GM12892 (cell line): ENCODE measurements at regions not wholly inside any gene's neighbourhood (a gene's known extent, or its start where the extent isn't known, plus 50 kb on each side); places are given as distances from the start of the nearest gene placed in this dataset.
A peak's percentile ranks its signal among the peaks of the same experiment; 100 is the strongest.

Experiments used
- DNase-seq: peaks from one replicate; pipeline ENCODE4 v3.0.0; 2011; ENCODE audit not compliant: insufficient read length
- FAIRE-seq: peaks from 2 replicates; lab custom pipeline; 2011; peaks lifted over from hg19 to GRCh38; lab: Jason Lieb, UNC
- POLR2A ChIP-seq: IDR thresholded peaks from 2 replicates; pipeline ENCODE4 v1.6.1; 2011; ENCODE audit warnings: low read depth, low read length, control low read depth
- POLR2AphosphoS5 ChIP-seq: IDR thresholded peaks from 2 replicates; pipeline ENCODE4 v1.6.1; 2011; ENCODE audit warnings: low read depth, low read length, control low read depth
- TAF1 ChIP-seq: IDR thresholded peaks from 2 replicates; pipeline ENCODE4 v1.6.1; 2011; ENCODE audit warnings: low read depth, mild to moderate bottlenecking, control low read depth, low read length, borderline replicate concordance

DNA sequence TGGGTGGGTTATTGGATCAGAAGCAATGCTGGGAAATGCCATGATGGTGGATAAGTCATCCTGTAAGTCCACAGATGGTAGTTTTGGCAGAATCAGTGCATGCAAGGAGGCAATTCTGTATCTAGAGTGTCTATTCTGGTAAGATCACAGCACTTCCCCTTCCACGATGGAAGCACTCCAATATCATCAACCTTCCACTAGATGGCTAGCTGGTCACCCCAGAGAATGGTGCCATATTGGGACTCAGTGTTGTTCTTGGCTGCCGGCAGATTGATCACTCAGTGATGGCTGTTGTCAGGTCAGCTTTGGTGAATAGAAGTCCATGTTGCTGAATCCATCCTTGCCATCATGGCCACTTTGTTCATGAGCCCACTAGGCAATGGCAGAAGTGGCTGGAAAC lies 553.5 kb downstream of the CSNK1G3 start:
- no peak for DNase-seq
- no peak for FAIRE-seq
- no peak for TF ChIP-seq POLR2AphosphoS5
- no peak for TF ChIP-seq TAF1
- no peak for TF ChIP-seq POLR2A

- no peak for DNase-seq
- no peak for TF ChIP-seq TAF1
- TF ChIP-seq POLR2AphosphoS5: no peak
- no peak for TF ChIP-seq POLR2A
- FAIRE-seq: no peak
Observed at GRCh38 chr5:124064956-124065355, 553.0 kb downstream of the CSNK1G3 start.

DNA sequence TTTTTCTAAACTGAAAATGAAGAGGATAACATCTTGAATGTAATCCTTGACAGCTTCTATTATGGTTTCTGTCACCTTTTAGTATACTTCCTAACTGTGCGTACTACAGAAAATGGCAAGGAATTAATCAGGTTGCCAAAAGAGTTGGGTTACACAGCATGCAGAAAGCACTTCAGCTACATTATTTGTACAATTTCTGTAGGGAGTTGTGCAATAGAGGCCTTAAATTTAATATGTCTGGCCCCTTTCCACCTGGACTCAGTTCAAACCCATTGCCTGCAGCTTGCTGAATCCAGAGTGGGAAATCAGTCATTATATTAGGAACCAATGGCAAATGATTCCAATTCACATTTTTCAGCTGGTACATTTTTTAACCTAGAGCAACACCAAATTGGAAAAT lies 549.7 kb downstream of the CSNK1G3 start:
- TF ChIP-seq TAF1 (no peak), POLR2A (no peak), POLR2AphosphoS5 (no peak)
- DNase-seq: no peak
- FAIRE-seq: no peak

DNA sequence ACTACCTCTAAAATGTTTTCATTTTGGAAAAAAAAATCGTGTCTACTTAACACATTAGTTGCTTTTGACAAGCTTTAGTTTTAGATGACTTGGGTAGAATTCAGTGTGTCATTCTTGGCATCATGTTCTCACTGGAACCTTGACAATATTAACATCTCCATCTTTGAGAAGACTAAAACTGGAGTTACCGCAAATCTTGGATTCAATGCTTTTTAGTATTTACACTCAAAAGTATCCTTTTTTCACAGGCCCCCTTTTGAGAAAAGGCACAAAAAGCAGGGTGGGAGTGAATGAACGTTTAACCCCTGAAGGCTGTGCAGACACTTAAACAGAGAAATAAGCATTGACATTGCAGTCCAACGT lies 549.1 kb downstream of the CSNK1G3 start:
- no peak for FAIRE-seq
- TF ChIP-seq POLR2AphosphoS5 (no peak), POLR2A (no peak), TAF1 (no peak)
- no peak for DNase-seq

- FAIRE-seq (no peak), DNase-seq (no peak)
- TF ChIP-seq POLR2A (no peak), TAF1 (no peak), POLR2AphosphoS5 (no peak)
Observed at GRCh38 chr5:124060413-124061067, 548.6 kb downstream of the CSNK1G3 start.

DNA sequence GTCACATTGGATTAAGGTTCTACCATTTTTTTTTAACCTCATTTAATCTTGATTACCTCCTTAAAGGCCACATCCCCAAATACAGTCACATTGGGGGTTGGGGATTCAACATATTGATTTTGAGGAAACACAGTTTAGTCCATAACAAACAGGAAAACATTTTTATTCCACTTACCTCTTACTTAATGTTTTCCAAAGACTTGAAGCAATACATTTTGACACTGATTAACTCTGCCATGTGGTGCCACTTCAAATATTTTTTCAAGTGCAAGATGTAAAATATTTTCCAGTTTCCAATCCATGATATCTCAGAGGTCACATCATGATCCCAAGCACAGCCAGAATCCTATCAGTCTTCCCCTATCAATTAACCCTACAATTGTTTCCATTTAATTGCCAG lies 548.0 kb downstream of the CSNK1G3 start:
- no peak for DNase-seq
- no peak for FAIRE-seq
- TF ChIP-seq POLR2AphosphoS5: no peak
- TF ChIP-seq TAF1: no peak
- TF ChIP-seq POLR2A: no peak

GRCh38 chr5:124059200-124059599 lies 547.2 kb downstream of the CSNK1G3 start:
- FAIRE-seq (no peak), DNase-seq (no peak)
- no peak for TF ChIP-seq TAF1
- no peak for TF ChIP-seq POLR2A
- TF ChIP-seq POLR2AphosphoS5: no peak

- FAIRE-seq (no peak), DNase-seq (no peak)
- no peak for TF ChIP-seq POLR2AphosphoS5
- no peak for TF ChIP-seq POLR2A
- no peak for TF ChIP-seq TAF1
Observed at GRCh38 chr5:124057724-124058231, 545.8 kb downstream of the CSNK1G3 start.

DNA sequence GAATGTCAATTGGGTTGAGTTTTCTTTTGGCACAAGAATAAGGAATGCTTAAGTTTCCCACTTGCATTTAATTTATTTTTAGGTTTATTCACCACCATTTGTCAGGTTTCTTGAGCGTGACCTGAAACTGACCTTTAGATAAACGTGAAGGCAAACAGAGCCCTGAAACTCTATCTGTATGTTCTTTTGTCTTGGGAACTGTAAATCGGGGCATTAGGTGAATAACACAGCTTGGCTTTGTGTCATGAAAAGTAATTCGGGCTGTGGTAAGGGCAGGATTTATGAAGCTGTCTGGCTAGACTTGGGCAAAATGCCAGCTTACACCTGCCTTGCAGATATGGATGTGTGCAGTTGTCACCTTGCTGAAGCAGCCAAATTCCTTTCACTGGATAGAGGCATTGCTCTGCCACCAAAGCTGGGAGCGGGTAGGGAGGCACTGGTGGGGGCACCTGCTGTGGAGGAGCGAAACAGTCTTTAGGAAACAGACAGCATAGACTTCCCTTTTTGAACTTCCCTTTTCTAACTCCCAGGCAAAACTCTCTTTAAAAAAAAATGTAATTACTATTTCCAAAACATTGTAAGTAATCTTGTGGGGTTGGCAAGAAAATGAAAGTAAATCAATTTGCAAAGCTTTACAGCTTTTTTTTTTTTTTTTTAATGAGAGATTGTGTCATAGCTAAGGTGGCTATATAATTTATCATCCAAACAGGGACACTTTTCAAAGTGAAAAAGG lies 545.2 kb downstream of the CSNK1G3 start:
- DNase-seq: no peak
- FAIRE-seq: peak; percentile 76
- TF ChIP-seq POLR2A (no peak), TAF1 (no peak), POLR2AphosphoS5 (no peak)

DNA sequence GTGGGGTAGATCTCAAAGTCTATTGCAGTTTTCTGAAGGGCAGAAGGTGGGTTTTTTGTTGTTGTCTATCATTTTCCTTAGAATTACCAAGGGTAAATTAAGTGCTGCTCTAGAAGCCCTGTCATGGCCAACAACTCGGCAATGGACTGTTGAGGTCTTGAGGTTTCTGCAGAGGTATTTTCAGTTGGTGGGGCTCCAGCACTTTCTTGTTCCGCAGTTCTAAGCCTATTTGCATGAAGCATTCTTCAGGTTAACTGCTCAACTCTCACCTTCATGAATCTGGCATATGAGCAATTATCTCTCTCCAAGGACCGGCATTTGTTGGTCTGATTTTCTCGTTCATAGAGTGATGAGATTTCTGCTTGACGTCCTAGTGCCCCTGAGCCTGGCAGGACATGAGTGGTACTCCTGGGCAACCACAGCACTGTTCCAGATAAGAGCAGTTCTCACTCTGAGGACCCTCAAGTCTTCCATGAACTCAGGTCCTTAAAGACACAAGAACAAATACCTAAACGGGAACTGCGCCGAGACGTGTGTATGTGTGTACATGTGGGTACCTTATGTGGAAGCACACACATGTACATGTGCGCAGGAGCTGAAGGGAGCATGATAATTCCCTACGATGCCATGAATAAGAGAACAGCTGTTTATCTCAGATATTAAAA lies 544.5 kb downstream of the CSNK1G3 start:
- DNase-seq (no peak), FAIRE-seq (peak; percentile 77)
- TF ChIP-seq POLR2A: no peak
- TF ChIP-seq TAF1: no peak
- no peak for TF ChIP-seq POLR2AphosphoS5

DNA sequence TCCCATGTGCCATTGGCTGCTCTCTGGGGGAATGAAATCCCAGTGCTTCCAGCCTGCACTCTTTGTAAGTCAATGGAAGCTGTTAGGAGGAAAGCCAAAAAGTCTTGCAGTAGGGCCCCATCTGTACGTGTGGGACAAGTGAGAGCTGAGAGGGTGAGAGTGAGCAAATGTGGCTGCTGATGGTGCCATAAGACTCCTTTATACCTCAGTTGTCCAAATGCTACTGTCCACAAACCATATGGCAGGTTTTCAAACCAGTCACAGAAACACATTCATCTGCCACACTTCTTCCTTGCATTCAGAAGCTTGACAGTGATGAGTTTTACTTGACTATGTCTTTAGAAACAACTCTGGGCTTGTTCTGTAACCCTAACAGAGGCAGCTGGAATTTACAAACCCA lies 543.8 kb downstream of the CSNK1G3 start:
- TF ChIP-seq TAF1: no peak
- no peak for TF ChIP-seq POLR2AphosphoS5
- TF ChIP-seq POLR2A: no peak
- DNase-seq (no peak), FAIRE-seq (no peak)
